Aorta (tissue), 5 donors: ENCODE measurements at regions not wholly inside any gene's neighbourhood (a gene's known extent, or its start where the extent isn't known, plus 50 kb on each side); places are given as distances from the start of the nearest gene placed in this dataset.
A peak's percentile ranks its signal among the peaks of the same experiment; 100 is the strongest.
"Not testable (repeated sequence)": the region's sequence is repeated elsewhere in the genome, so short reads cannot be mapped to it uniquely, and the experiment has no call there.

ENCODE experiments used
- ATAC-seq: fragments of 200-7000 bp; cut with Tn5 transposase; one replicate; pipeline ENCODE4 v1.9.1; 2022; ENCODE audit warnings: moderate library complexity; ENCODE audit not compliant: low FRiP score
- DNase-seq, 2 donors: peaks; one replicate each; pipeline ENCODE4 v3.0.0-alpha.2; 2020
- H3K27ac ChIP-seq, 2 donors: one replicate each; pipeline ENCODE4 v1.5.1; 2013; ENCODE audit warnings: low read length in 2 of 2, mild to moderate bottlenecking in 2 of 2, moderate library complexity in 2 of 2, control low read depth in 1 of 2, inconsistent platforms in 1 of 2, low read depth in 1 of 2
- H3K27me3 ChIP-seq, 2 donors: one replicate each; pipeline ENCODE4 v1.6.1; 2013; ENCODE audit warnings: control low read depth in 1 of 2, low read length in 1 of 2, mild to moderate bottlenecking in 1 of 2, moderate library complexity in 1 of 2; ENCODE audit not compliant: insufficient read depth in 2 of 2, control insufficient read depth in 1 of 2
- H3K36me3 ChIP-seq, 2 donors: one replicate each; pipeline ENCODE4 v1.6.1; 2013; ENCODE audit warnings: control low read depth in 1 of 2, low read length in 1 of 2, mild to moderate bottlenecking in 1 of 2; ENCODE audit not compliant: insufficient read depth in 2 of 2, control insufficient read depth in 1 of 2
- H3K4me1 ChIP-seq, 2 donors: one replicate each; pipeline ENCODE4 v1.6.1; 2013; ENCODE audit warnings: low read length in 2 of 2, control low read depth in 1 of 2, mild to moderate bottlenecking in 1 of 2, moderate library complexity in 1 of 2; ENCODE audit not compliant: insufficient read depth in 2 of 2, control insufficient read depth in 1 of 2
- H3K4me3 ChIP-seq, 2 donors: one replicate each; pipeline ENCODE4 v1.5.1; 2013; ENCODE audit warnings: low read length in 2 of 2, control low read depth in 1 of 2, mild to moderate bottlenecking in 1 of 2
- H3K9me3 ChIP-seq: one replicate; pipeline ENCODE4 v1.6.1; 2013; ENCODE audit warnings: mild to moderate bottlenecking, low read length; ENCODE audit not compliant: control insufficient read depth
- WGBS, 2 donors: extraction: QIAGEN DNeasy Blood & Tissue Kit; methylation state at CpG; one replicate each; pipeline ENCODE4 v1.1.7; 2013; 5-methylcytosine and 5-hydroxymethylcytosine counted together
- intact Hi-C, 2 donors: fragments of 100-400 bp; cut with DNase I; formaldehyde crosslinking; loops; one replicate each; pipeline versions ENCODE4 v1.14.2 to v1.15.0; 2022
- donor health status: healthy with polysubstance abuse.
- donor health status: Bipolar disorder and iron deficiency.
- donor health status: DM: no; HTN: no; CAD: no.
- donor health status: DM: no; HTN: no; CAD: no.
- donor health status: DM: yes; HTN: yes; CAD: no.

DNA sequence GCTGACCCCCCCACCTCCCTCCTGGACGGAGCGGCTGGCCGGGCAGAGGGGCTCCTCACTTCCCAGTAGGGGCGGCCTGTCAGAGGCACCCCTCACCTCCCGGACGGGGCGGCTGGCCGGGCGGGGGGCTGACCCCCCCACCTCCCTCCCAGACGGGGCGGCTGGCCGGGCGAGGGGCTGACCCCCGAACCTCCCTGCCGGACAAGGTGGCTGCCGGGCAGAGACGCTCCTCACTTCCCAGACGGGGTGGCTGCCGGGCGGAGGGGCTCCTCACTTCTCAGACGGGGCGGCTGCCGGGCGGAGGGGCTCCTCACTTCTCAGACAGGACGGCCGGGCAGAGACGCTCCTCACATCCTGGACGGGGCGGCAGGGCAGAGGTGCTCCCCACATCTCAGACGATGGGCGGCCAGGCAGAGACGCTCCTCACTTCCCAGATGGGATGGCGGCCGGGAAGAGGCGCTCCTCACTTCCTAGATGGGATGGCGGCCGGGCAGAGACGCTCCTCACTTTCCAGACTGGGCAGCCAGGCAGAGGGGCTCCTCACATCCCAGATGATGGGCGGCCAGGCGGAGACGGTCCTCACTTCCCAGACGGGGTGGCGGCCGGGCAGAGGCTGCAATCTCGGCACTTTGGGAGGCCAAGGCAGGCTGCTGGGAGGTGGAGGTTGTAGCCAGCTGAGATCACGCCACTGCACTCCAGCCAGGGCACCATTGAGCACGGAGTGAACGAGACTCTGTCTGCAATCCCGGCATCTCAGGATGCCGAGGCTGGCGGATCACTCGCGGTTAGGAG is 66.2 kb upstream of the PAPPA2 start:
- ATAC-seq, H3K4me1 ChIP-seq: not testable (repeated sequence)
- WGBS, 2 donors: 95 to 97% methylated on average over 38 to 51 of the region's 53 CpGs

DNA sequence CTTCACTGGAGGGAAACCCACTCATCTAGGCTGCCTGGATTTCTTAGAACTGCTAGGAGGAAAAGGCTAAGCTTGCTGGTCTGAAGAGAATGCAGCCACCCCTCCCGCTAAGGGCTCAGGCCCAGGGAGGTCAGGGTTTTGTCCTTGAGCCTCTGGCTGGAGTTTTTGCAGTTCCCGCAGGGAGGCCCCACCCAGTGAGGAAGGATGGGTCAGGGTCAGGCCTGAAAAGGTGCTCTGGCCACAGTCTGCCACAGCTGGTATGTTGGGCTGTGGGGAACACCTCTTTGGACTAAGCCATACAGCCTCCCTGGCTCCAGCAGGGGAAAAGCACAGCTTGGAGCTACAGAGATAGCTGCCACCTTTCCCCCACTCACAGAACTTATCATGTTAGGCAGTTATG is 71.4 kb upstream of the PAPPA2 start:
- H3K27ac ChIP-seq: no peak overlapping the region
- ATAC-seq (no peak), DNase-seq (no peak)
- H3K4me1 ChIP-seq: no peaks in the 10 kb centered on the region
- WGBS, 2 donors: 79 to 82% methylated on average over 2 of the region's 2 CpGs
- H3K4me3 ChIP-seq: no peak overlapping the region
- intact Hi-C loops: no loop called here
- no peaks in the 10 kb centered on the region for H3K27me3 ChIP-seq
- no peaks in the 10 kb centered on the region for H3K36me3 ChIP-seq
- no peaks in the 10 kb centered on the region for H3K9me3 ChIP-seq

More for the DNA sequence above, 66.2 kb upstream of the PAPPA2 start:
- H3K9me3 ChIP-seq, H3K27ac ChIP-seq, H3K36me3 ChIP-seq, H3K27me3 ChIP-seq, DNase-seq, H3K4me3 ChIP-seq, intact Hi-C loops: not testable (repeated sequence)

DNA sequence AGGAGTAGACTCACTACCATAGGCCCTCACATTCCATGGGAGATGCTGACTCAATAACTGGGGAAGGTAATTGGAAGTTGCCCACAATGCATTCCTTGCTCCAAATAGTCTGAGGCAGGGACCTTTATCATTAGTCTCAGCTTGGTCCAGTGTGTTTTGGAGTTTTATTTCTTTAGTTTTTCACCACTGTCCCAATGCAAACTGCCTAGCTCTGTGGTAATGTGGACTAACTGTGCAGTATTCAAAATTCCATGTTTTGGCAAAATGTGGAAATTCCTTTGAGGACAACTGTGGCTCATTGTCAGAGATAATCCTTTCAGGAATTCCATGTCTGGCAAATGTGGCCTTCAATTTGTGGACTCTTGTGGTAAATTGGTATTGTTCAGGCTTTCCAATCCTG is 78.1 kb upstream of the PAPPA2 start:
- ATAC-seq (no peak), DNase-seq (no peak)
- no peak overlapping the region for H3K4me3 ChIP-seq
- no peak overlapping the region for H3K27ac ChIP-seq
- no peaks in the 10 kb centered on the region for H3K4me1 ChIP-seq
- intact Hi-C loops: no loop called here
- H3K9me3 ChIP-seq: no peaks in the 10 kb centered on the region
- H3K36me3 ChIP-seq: no peaks in the 10 kb centered on the region
- no peaks in the 10 kb centered on the region for H3K27me3 ChIP-seq

DNA sequence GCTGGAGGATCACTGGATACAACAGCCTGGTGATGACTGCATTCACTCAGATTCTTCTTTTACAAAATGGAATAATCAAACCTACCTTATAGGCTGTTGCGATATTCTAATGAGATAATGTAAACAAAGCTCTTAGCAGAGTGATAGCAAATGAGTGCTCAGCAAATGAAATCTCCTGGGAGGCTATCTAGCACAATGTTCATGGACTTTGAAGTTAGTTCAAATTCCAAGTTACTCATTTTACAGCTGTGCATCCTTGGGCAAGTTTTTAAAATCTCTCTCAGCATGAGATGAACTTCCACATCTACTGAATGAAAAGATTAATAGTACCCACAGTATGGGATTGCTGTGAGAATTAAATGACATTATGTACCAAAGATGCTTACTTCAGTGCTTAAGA is 80.8 kb upstream of the PAPPA2 start:
- no peak overlapping the region for H3K27ac ChIP-seq
- intact Hi-C loops: no loop called here
- no peaks in the 10 kb centered on the region for H3K4me1 ChIP-seq
- no peak overlapping the region for H3K4me3 ChIP-seq
- no peaks in the 10 kb centered on the region for H3K9me3 ChIP-seq
- ATAC-seq: no peak
- WGBS, 2 donors: 76 to 92% methylated on average over 1 of the region's 1 CpG
- H3K27me3 ChIP-seq: no peaks in the 10 kb centered on the region
- H3K36me3 ChIP-seq: no peaks in the 10 kb centered on the region
- no peak for DNase-seq

DNA sequence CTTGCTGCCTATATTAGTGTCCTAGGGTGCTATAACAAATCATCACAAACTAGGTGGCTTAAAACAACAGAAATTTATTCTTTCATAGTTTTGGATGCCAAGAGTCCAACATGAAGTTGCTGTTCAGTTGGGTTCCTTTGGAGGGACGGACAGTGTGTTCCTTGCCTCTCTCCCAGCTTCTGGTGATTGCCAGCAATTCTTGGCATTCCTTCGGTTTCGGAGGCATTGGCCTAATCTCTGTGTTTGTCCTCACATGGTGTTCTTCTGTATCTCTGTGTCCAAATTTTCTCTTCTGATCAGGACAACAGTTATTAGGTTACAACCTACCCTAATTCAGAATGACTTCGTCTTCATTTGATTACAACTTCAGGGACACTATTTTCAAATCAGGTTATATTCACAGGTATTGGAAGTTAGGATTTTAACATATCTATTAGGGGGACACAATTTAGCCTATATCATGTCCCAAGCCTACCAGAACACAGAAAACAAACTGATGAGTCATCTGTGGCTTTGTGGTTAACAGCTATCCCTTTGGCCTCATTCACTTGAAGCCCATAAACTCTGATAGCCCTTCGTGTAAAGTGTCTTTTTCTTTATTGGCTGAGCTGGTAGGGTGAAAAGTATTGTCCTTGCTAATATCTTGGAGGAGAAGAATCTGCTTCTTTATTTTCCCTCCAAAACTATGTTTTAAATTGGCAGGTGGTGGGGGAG is 83.2 kb upstream of the PAPPA2 start:
- H3K4me1 ChIP-seq: no peaks in the 10 kb centered on the region
- H3K9me3 ChIP-seq: no peaks in the 10 kb centered on the region
- 70 to 72% methylated on average over 5 of the region's 5 CpGs for WGBS, 2 donors
- DNase-seq: no peak
- no peaks in the 10 kb centered on the region for H3K36me3 ChIP-seq
- no peak overlapping the region for H3K27ac ChIP-seq
- H3K4me3 ChIP-seq: no peak overlapping the region
- no peak for ATAC-seq
- intact Hi-C loops: loop anchor here (5.0 to 10.0 kb wide), 5 partner anchors 178 to 503 kb away; no protein-coding TSS in a partner anchor
- H3K27me3 ChIP-seq: no peaks in the 10 kb centered on the region

DNA sequence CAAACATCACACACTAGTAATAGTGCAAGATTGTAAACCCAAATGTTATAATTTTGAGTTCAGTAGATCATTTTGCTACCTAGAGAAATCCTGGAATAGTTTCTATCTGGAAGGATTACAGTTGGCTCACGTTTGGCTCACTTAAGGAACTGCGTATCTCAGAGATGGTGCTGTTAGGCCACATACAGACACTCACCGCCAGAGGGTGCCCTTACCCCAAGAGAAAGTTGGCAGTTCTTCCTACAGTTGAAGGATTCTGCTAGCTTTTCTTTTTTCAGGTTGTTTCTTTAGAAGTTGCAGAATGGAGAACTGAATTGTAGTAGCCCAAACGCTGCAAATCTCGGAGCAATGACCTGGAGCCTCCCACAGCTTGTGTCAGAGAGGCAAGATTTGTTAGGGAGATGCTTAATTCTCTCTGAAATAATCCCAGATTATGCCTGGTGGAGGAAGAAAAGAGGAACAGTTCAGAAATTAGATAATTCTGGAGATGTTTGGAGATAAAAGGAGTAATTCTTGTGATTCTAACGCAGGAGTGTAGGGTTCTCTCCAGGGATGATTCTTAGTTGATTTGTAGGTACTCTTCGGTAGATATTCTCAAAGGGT is 87.9 kb upstream of the PAPPA2 start:
- no peak overlapping the region for H3K27ac ChIP-seq
- no peaks in the 10 kb centered on the region for H3K9me3 ChIP-seq
- 17 to 21% methylated on average over 7 of the region's 7 CpGs for WGBS, 2 donors
- H3K27me3 ChIP-seq: no peaks in the 10 kb centered on the region
- H3K4me1 ChIP-seq: no peaks in the 10 kb centered on the region
- no peaks in the 10 kb centered on the region for H3K36me3 ChIP-seq
- intact Hi-C loops: loop anchor here (1.0 to 10.0 kb wide), 7 partner anchors 182 to 507 kb away; no protein-coding TSS in a partner anchor
- H3K4me3 ChIP-seq: no peak overlapping the region
- peak; percentile 85 to 90 for DNase-seq
- peak; percentile 89 for ATAC-seq

DNA sequence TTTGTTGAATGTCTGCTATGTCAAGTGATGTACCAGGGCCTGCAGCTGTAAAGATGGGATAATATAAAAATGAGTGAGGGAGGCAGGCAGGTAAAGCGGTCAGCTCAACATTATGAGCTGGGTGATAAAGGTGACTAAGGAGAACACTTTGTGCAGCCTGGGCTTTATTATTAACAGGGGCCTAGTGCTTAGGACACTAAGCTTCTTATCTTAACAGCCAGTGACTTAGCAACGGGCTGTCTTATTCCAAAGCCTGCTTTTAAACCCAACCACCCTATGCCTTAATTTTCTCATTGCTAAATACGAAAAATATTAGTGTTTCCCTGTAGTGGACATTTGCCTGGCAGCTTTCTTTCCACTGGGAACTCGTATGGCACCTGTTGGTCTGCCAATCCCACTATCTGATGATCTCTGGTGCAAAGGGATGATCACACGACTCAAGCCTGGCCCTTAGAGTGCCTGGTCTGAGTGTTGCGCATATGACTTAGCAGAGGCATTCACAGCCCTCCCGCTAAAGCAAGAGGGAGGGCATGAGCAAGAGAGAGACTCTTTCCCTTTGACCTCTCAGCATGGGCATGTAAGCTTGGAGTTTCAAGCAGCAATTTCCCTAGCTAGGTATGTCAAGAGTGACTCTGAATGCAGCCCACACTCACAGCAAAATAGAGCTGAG is 98.6 kb upstream of the PAPPA2 start:
- DNase-seq (no peak), ATAC-seq (no peak)
- no peaks in the 10 kb centered on the region for H3K4me1 ChIP-seq
- H3K27ac ChIP-seq: no peak overlapping the region
- H3K9me3 ChIP-seq: no peaks in the 10 kb centered on the region
- 54 to 62% methylated on average over 7 of the region's 7 CpGs for WGBS, 2 donors
- H3K27me3 ChIP-seq: no peaks in the 10 kb centered on the region
- H3K4me3 ChIP-seq: no peak overlapping the region
- H3K36me3 ChIP-seq: no peaks in the 10 kb centered on the region
- intact Hi-C loops: no loop called here

DNA sequence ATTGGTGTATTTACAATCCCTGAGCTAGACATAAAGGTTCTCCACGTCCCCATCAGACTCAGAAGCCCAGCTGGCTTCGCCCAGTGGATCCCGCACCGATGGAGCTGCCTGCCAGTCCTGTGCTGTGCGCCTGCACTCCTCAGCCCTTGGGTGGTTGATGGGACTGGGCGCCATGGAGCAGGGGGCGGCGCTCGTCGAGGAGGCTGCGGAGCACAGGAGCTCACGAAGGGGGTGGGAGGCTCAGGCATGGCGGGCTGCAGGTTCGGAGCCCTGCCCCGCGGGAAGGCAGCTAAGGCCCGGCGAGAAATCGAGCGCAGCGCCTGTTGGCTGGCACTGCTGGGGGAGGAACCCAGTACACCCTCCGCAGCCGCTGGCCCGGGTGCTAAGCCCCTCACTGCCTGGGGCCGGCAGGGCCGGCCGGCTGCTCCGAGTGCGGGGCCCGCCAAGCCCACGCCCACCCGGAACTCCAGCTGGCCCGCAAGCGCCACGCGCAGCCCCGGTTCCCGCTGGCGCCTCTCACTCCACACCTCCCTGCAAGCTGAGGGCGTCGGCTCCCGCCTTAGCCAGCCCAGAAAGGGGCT is 113.8 kb upstream of the PAPPA2 start:
- ATAC-seq, H3K4me1 ChIP-seq, H3K36me3 ChIP-seq, intact Hi-C loops, H3K9me3 ChIP-seq, H3K4me3 ChIP-seq, H3K27me3 ChIP-seq, H3K27ac ChIP-seq, DNase-seq: not testable (repeated sequence)
- 92 to 94% methylated on average over 36 to 42 of the region's 42 CpGs for WGBS, 2 donors
